ENCODE measurements at regions not wholly inside any gene's neighbourhood (a gene's known extent, or its start where the extent isn't known, plus 50 kb on each side); places are given as distances from the start of the nearest gene placed in this dataset.
"Not testable (repeated sequence)": the region's sequence is repeated elsewhere in the genome, so short reads cannot be mapped to it uniquely, and the experiment has no call there.

GRCh38 chr17:27180322-27180721 lies 113.6 kb upstream of the WSB1 start:
- no peak for DNase-seq (ENCODE audit: low read depth in 2 of 2)
- no peak for TF ChIP-seq EZH2 (IDR thresholded peaks at IDR 0.05; ENCODE audit: low read length, missing control alignments)
- TF ChIP-seq CTCF (conservative IDR thresholded peaks at IDR 0.05 in 1 of 2, IDR thresholded peaks at IDR 0.05 in 1 of 2; ENCODE audit: low read depth in 1 of 2, low read length in 2 of 2), result no peak
- Histone ChIP-seq H3K36me3 (ENCODE audit: control insufficient read depth, insufficient read depth, low read length) (no peaks in the 10 kb centered on the region), H3K4me1 (ENCODE audit: control insufficient read depth, extremely low read depth, insufficient read depth, low read length) (no peaks in the 10 kb centered on the region), H2AFZ (ENCODE audit: low read length) (no peak overlapping the region), H3K9ac (ENCODE audit: insufficient read depth, low read length) (no peak overlapping the region), H3K79me2 (ENCODE audit: control insufficient read depth, insufficient read depth, low read length) (no peaks in the 10 kb centered on the region), H3K4me3 (replicated peaks in 1 of 4; ENCODE audit: control extremely low read depth in 1 of 4, insufficient read depth in 1 of 4, low read depth in 3 of 4, low read length in 4 of 4) (no peak overlapping the region), H3K4me2 (ENCODE audit: extremely low read depth, insufficient read depth, low read length) (no peak overlapping the region), H3K27me3 (ENCODE audit: control insufficient read depth, insufficient read depth, low read length) (no peaks in the 10 kb centered on the region), H4K20me1 (ENCODE audit: control insufficient read depth, extremely low read depth, insufficient read depth, low read length) (no peaks in the 10 kb centered on the region), H3K9me3 (ENCODE audit: control insufficient read depth, insufficient read depth, low read depth, low read length) (no peaks in the 10 kb centered on the region), H3K27ac (ENCODE audit: insufficient read depth, low read length) (no peak overlapping the region)

DNA sequence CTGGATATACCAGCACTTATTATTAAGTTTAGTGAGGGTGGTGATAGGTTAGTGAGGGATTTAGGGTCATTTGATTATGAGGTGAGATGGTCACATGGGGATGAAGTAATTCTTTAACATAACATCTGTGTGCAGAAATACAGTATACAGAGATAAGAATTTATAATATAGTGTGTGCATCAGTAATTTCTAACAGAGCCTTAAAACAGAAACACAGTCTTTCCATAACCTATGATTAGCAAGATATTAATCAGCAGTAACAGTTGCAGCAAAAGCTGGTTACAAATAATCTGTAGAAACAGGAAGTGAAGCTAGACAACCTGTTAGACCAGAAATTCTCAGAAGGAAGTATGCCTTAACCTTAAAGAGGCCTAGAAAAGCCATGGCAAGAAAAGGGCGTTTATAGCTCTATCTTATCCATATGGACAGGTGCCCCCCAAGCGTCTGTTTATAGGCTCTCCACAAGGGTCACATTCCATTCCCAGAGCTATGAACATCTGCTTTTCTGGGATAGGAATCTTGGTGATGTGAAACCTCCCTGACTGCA lies 112.5 kb upstream of the WSB1 start:
- not testable (repeated sequence) for H3K4me1 ChIP-seq (ENCODE audit: control insufficient read depth, extremely low read depth, insufficient read depth, low read length); H3K79me2 ChIP-seq (ENCODE audit: control insufficient read depth, insufficient read depth, low read length); H3K9ac ChIP-seq (ENCODE audit: insufficient read depth, low read length); H3K36me3 ChIP-seq (ENCODE audit: control insufficient read depth, insufficient read depth, low read length); H2AFZ ChIP-seq (ENCODE audit: low read length); H3K4me3 ChIP-seq (replicated peaks in 1 of 4; ENCODE audit: control extremely low read depth in 1 of 4, insufficient read depth in 1 of 4, low read depth in 3 of 4, low read length in 4 of 4); H3K9me3 ChIP-seq (ENCODE audit: control insufficient read depth, insufficient read depth, low read depth, low read length); DNase-seq (ENCODE audit: low read depth in 2 of 2); H4K20me1 ChIP-seq (ENCODE audit: control insufficient read depth, extremely low read depth, insufficient read depth, low read length); H3K27ac ChIP-seq (ENCODE audit: insufficient read depth, low read length); H3K27me3 ChIP-seq (ENCODE audit: control insufficient read depth, insufficient read depth, low read length); H3K4me2 ChIP-seq (ENCODE audit: extremely low read depth, insufficient read depth, low read length)

DNA sequence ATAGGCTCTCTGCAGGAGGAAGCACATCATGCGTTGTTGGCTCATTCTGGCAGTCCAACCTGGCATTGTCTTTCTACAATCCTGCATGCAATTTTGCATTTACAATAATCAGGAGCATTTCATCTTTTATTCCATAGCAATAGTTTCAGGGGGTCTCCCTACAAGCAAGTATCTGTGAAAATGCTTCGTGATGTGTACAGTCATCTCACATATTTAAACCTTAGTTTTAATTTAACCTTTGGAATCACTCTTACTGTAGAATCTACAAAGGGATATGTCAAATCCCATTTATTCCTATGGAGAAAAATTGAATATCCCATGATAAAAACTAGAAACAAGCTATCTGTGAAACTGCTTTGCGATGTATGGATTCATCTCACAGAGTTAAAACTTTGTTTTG lies 112.0 kb upstream of the WSB1 start:
- Histone ChIP-seq H3K79me2 (ENCODE audit: control insufficient read depth, insufficient read depth, low read length) (no peaks in the 10 kb centered on the region), H3K9me3 (ENCODE audit: control insufficient read depth, insufficient read depth, low read depth, low read length) (no peaks in the 10 kb centered on the region), H2AFZ (ENCODE audit: low read length) (no peak overlapping the region), H3K36me3 (ENCODE audit: control insufficient read depth, insufficient read depth, low read length) (no peaks in the 10 kb centered on the region), H3K4me1 (ENCODE audit: control insufficient read depth, extremely low read depth, insufficient read depth, low read length) (no peaks in the 10 kb centered on the region), H3K27ac (ENCODE audit: insufficient read depth, low read length) (no peak overlapping the region), H4K20me1 (ENCODE audit: control insufficient read depth, extremely low read depth, insufficient read depth, low read length) (no peaks in the 10 kb centered on the region), H3K27me3 (ENCODE audit: control insufficient read depth, insufficient read depth, low read length) (no peaks in the 10 kb centered on the region), H3K4me2 (ENCODE audit: extremely low read depth, insufficient read depth, low read length) (no peak overlapping the region), H3K9ac (ENCODE audit: insufficient read depth, low read length) (no peak overlapping the region), H3K4me3 (replicated peaks in 1 of 4; ENCODE audit: control extremely low read depth in 1 of 4, insufficient read depth in 1 of 4, low read depth in 3 of 4, low read length in 4 of 4) (no peak overlapping the region)
- TF ChIP-seq EZH2 (IDR thresholded peaks at IDR 0.05; ENCODE audit: low read length, missing control alignments), result no peak
- TF ChIP-seq CTCF (conservative IDR thresholded peaks at IDR 0.05 in 1 of 2, IDR thresholded peaks at IDR 0.05 in 1 of 2; ENCODE audit: low read depth in 1 of 2, low read length in 2 of 2), result no peak
- no peak for DNase-seq (ENCODE audit: low read depth in 2 of 2)

All from fibroblast of lung (primary cell).